KMS-11 (cell line): ENCODE measurements at regions not wholly inside any gene's neighbourhood (a gene's known extent, or its start where the extent isn't known, plus 50 kb on each side); places are given as distances from the start of the nearest gene placed in this dataset.
"Not testable (repeated sequence)": the region's sequence is repeated elsewhere in the genome, so short reads cannot be mapped to it uniquely, and the experiment has no call there.

Source experiments
- H2AFZ ChIP-seq: fragments of 200-600 bp; sonication (generic); 2 replicates; pipeline ENCODE4 v1.6.1; 2016; ENCODE audit warnings: antibody characterized with exemption, mixed run types, low read depth
- H3K27ac ChIP-seq: fragments of 200-600 bp; sonication (generic); 2 replicates; pipeline ENCODE4 v1.6.1; 2016; ENCODE audit warnings: mild to moderate bottlenecking, mixed run types
- H3K27me3 ChIP-seq: fragments of 200-600 bp; sonication (generic); 2 replicates; pipeline ENCODE4 v1.6.1; 2017; ENCODE audit warnings: mild to moderate bottlenecking, low read depth, mixed run types, moderate library complexity; ENCODE audit not compliant: insufficient read depth
- H3K36me3 ChIP-seq: fragments of 200-600 bp; sonication (generic); 2 replicates; pipeline ENCODE4 v1.6.1; 2017; ENCODE audit warnings: mild to moderate bottlenecking, mixed run types; ENCODE audit not compliant: insufficient read depth
- H3K4me1 ChIP-seq: fragments of 200-600 bp; sonication (generic); 2 replicates; pipeline ENCODE4 v1.6.1; 2016; ENCODE audit warnings: mild to moderate bottlenecking, low read depth, mixed run types; ENCODE audit not compliant: poor library complexity, severe bottlenecking
- H3K4me2 ChIP-seq: fragments of 200-600 bp; sonication (generic); 2 replicates; pipeline ENCODE4 v1.7.0; 2016; ENCODE audit warnings: mild to moderate bottlenecking, mixed run types
- H3K4me3 ChIP-seq: fragments of 200-600 bp; sonication (generic); IDR thresholded peaks from 2 replicates; pipeline ENCODE4 v1.6.1; 2017; ENCODE audit warnings: low read depth, low read length, mixed read lengths; ENCODE audit not compliant: insufficient read depth
- H3K79me2 ChIP-seq: fragments of 200-600 bp; sonication (generic); 2 replicates; pipeline ENCODE4 v1.6.1; 2016; ENCODE audit warnings: low read depth, mixed run types; ENCODE audit not compliant: insufficient read depth
- H3K9ac ChIP-seq: fragments of 200-600 bp; sonication (generic); 2 replicates; pipeline ENCODE4 v1.6.1; 2016; ENCODE audit warnings: mild to moderate bottlenecking, mixed run types
- H4K20me1 ChIP-seq: fragments of 200-600 bp; sonication (generic); 2 replicates; pipeline ENCODE4 v1.6.1; 2016; ENCODE audit warnings: mild to moderate bottlenecking, mixed run types; ENCODE audit not compliant: insufficient read depth
- TF ChIP-seq, protein P1 (sequence below): fragments of 200-600 bp; sonication (generic); conservative IDR thresholded peaks from 2 replicates; pipeline ENCODE4 v1.6.1; 2017; ENCODE audit warnings: low read depth, mild to moderate bottlenecking, antibody characterized with exemption, low read length, moderate library complexity, mixed read lengths

DNA sequence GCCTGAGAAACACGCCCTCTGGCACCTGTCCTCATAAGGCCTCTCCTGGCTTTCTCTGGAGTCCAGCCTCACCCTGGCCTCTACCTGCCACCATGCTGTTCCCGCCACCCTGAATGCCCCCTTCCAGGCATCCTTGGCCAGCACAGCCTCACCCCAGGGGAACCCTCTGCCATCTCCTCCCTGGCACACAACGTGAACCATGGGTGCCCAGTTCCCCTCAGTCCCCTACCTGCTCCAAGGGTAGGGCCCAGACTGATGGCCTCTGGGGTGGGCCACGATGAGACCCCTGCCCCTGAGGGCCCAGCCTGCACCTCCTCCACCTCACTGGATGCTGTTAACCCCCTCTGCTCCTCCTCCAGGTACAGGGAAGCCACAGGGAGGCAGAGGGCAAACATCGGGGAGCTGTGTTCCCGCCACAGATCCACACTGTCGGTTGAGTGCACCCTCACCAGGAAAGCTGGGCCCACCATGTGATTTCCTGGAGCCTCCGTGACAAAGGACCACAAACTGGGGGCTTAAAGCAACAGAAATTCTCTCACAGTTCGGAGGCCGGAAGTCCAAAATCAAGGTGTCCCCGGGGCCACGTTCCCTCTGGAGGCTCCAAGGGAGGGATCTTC, 169.6 kb downstream of the BRD1 start:
- Histone ChIP-seq H3K27me3 (peaks cover 12% of the 10 kb centered on the region; the same call in 1 of the 2 replicates), H2AFZ (no peak overlapping the region), H3K4me2 (no peak overlapping the region), H3K4me3 (no peak overlapping the region), H3K27ac (no peak overlapping the region), H4K20me1 (no peaks in the 10 kb centered on the region), H3K4me1 (no peaks in the 10 kb centered on the region), H3K9ac (no peak overlapping the region), H3K79me2 (no peaks in the 10 kb centered on the region), H3K36me3 (no peaks in the 10 kb centered on the region)
- TF ChIP-seq, protein P1, sequence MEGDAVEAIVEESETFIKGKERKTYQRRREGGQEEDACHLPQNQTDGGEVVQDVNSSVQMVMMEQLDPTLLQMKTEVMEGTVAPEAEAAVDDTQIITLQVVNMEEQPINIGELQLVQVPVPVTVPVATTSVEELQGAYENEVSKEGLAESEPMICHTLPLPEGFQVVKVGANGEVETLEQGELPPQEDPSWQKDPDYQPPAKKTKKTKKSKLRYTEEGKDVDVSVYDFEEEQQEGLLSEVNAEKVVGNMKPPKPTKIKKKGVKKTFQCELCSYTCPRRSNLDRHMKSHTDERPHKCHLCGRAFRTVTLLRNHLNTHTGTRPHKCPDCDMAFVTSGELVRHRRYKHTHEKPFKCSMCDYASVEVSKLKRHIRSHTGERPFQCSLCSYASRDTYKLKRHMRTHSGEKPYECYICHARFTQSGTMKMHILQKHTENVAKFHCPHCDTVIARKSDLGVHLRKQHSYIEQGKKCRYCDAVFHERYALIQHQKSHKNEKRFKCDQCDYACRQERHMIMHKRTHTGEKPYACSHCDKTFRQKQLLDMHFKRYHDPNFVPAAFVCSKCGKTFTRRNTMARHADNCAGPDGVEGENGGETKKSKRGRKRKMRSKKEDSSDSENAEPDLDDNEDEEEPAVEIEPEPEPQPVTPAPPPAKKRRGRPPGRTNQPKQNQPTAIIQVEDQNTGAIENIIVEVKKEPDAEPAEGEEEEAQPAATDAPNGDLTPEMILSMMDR, result no peak

DNA sequence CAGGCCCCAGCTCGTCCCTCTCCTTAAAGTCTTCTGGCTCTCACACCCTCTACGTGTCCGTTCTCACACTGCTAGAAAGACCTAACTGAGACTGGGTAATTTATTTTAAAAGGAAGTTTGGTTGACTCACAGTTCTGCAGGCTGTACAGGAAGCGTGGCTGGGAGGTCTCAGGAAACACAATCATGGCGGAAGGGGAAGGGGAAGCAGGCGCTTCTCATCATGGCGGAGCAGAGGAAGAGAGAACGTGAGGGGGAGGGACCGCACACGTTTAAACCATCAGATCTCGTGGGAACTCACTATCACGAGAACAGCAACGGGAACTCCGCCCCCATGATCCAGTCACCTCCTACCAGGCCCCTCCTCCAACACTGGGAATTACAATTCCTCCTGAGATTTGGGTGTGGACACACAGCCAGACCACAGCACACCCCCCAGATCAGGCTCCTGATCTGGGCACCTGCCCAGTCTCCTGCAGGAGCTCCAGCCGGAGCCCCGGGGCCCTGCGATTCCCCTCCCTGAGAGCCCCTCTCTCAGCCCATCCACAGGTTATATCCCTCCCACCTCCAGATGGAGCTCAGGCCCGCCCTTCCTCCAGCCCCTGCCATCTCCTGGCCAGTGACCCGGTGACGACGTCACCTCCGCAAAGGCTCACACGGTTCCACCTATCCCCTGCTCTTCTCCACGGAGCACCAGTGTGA, 170.2 kb downstream of the BRD1 start:
- H3K79me2 ChIP-seq, result no peaks in the 10 kb centered on the region
- no peaks in the 10 kb centered on the region for H3K36me3 ChIP-seq
- no peak overlapping the region for H3K27ac ChIP-seq
- H3K4me3 ChIP-seq, result no peak overlapping the region
- TF ChIP-seq, protein P1, result no peak
- no peak overlapping the region for H3K4me2 ChIP-seq
- peaks cover 12% of the 10 kb centered on the region; the same call in 1 of the 2 replicates for H3K27me3 ChIP-seq
- H3K4me1 ChIP-seq, result no peaks in the 10 kb centered on the region
- no peaks in the 10 kb centered on the region for H4K20me1 ChIP-seq
- no peak overlapping the region for H3K9ac ChIP-seq
- H2AFZ ChIP-seq, result no peak overlapping the region

DNA sequence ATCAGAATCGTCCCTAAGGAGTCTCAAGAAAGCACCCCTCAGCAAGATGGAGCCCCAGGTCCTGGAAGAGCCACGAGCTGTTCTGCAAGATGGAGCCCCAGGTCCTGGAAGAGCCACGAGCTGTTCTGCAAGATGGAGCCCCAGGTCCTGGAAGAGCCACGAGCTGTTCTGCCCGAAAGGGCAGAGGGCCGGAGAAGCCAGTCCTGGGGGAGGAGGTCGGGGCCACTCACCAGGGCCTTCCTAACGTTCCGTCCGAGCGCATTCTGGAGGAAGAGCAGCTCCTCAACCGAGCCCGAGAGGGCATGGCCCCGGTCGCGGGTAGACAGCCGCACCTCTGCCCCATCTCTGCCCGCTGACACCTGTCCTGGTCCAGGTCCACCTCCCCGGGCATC, 170.8 kb downstream of the BRD1 start:
- H2AFZ ChIP-seq, H4K20me1 ChIP-seq, H3K79me2 ChIP-seq, H3K27ac ChIP-seq, H3K9ac ChIP-seq, H3K4me3 ChIP-seq, H3K4me2 ChIP-seq, H3K36me3 ChIP-seq, H3K4me1 ChIP-seq: not testable (repeated sequence)
- peaks cover 12% of the 10 kb centered on the region; the same call in 1 of the 2 replicates for H3K27me3 ChIP-seq

DNA sequence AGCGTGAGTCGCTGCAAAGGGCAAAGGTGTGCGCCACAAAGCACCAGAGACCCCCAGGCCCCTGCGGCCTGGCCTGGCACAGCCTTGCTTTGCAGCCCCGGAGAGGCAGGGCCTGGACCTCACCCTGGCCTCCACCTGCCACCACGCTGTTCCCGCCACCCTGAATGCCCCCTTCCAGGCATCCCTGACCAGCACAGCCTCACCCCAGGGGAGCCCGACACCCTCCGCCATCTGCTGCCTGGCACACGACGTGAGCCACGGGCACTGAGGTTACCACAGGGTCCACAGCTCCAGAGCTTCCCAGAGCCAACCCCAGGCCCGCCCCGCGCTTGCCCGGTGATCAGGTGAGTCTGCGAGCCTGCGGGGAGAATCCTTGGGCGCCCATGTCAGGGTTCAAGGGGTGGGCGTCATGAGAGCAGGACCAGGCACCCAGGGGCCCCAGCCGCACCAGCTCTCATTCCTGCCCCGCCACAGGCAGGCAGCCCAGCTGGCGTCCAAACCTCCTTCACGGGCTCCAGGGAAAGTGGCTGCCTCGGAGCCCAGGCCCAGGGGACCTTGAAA, 171.3 kb downstream of the BRD1 start:
- peaks cover 12% of the 10 kb centered on the region; the same call in 1 of the 2 replicates for H3K27me3 ChIP-seq
- H3K27ac ChIP-seq, result no peak overlapping the region
- no peak overlapping the region for H3K9ac ChIP-seq
- H3K4me3 ChIP-seq, result no peak overlapping the region
- H3K4me2 ChIP-seq, result no peak overlapping the region
- H3K4me1 ChIP-seq, result no peaks in the 10 kb centered on the region
- H3K36me3 ChIP-seq, result no peaks in the 10 kb centered on the region
- no peaks in the 10 kb centered on the region for H3K79me2 ChIP-seq
- TF ChIP-seq, protein P1, result no peak
- no peaks in the 10 kb centered on the region for H4K20me1 ChIP-seq
- no peak overlapping the region for H2AFZ ChIP-seq
